Upper lobe of left lung (tissue), 4 donors: ENCODE measurements at regions not wholly inside any gene's neighbourhood (a gene's known extent, or its start where the extent isn't known, plus 50 kb on each side); places are given as distances from the start of the nearest gene placed in this dataset.

ENCODE experiments used
- CTCF ChIP-seq, 6 experiments: fragments of 450-650 bp in 4 of 6; fragments of 200-600 bp in 2 of 6; sonication (generic) in 2 of 6; IDR thresholded peaks; one replicate each; pipeline ENCODE4 v1.5.1; 2016 to 2019; ENCODE audit warnings: antibody characterized with exemption in 6 of 6
- EP300 ChIP-seq, 4 donors: sonication (generic); formaldehyde crosslinking; IDR thresholded peaks; one replicate each; pipeline ENCODE4 v1.5.1; 2017; ENCODE audit warnings: antibody characterized with exemption in 4 of 4, control low read depth in 2 of 4
- POLR2A ChIP-seq, 4 donors: fragments of 450-650 bp; IDR thresholded peaks; one replicate each; pipeline ENCODE4 v1.5.1; 2016 to 2017; ENCODE audit warnings: antibody characterized with exemption in 4 of 4, mild to moderate bottlenecking in 2 of 4

GRCh38 chr14:58797010-58797429, 159.3 kb downstream of the DACT1 start:
- no peak for TF ChIP-seq CTCF (IDR thresholded peaks at IDR 0.05)
- TF ChIP-seq POLR2A (IDR thresholded peaks at IDR 0.05), result no peak
- no peak for TF ChIP-seq EP300 (IDR thresholded peaks at IDR 0.05)
